ENCODE measurements at regions not wholly inside any gene's neighbourhood (a gene's known extent, or its start where the extent isn't known, plus 50 kb on each side); places are given as distances from the start of the nearest gene placed in this dataset.

- POLR2A ChIA-PET, result interaction anchor here (1.6 kb wide), 1 partner anchor 145 kb away, joined by 11 read pairs; the partner anchor contains the start of gene RASA1
- H3K4me3 ChIP-seq, result no peak overlapping the region
These were observed 145.3 kb upstream of the RASA1 start for GRCh38 chr5:87122151-87122977.

DNA sequence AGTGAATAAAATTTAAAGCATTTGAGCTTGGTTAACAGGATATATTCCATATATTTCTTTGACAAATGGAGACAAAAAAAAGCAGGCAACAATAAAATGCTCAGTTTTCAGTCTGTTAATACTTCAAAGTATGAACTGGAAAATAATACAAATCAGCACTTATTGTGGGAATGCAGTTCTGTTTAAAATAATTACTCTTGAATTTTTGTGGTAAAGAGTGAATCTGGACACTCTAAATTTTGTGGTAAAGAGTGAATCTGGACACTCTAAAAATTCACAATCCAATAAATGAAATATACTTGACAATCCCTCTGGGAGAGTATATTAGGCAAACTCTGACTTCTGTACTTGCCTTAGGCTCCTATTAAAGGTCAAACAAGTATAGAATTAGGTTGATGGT lies 141.9 kb upstream of the RASA1 start:
- Histone ChIP-seq H3K9me3 (no peaks in the 10 kb centered on the region), H3K4me1 (peaks cover 15% of the 10 kb centered on the region; the same call in 2 of the 3 replicates), H3K4me3 (no peak overlapping the region), H3K27ac (no peak overlapping the region), H3K4me2 (no peak overlapping the region)
- DNase-seq (ENCODE audit: low read depth in 1 of 2, low spot score in 1 of 2) (no peak), FAIRE-seq (no peak), ATAC-seq (no peak)
- ChIA-PET CTCF (interaction anchor here (1.0 kb wide), 1 partner anchor 143 kb away, joined by 4 read pairs; no protein-coding TSS in a partner anchor), POLR2A (no interaction called here)
- peak; percentile 3 for TF ChIP-seq MAFK (IDR thresholded peaks at IDR 0.05; ENCODE audit: partially characterized antibody)
- no peak for TF ChIP-seq ZSCAN20 (CRISPR knock-in tag; IDR thresholded peaks at IDR 0.05)

More at GRCh38 chr5:87122151-87122977, 145.3 kb upstream of the RASA1 start:
- H3K9me3 ChIP-seq, result no peaks in the 10 kb centered on the region
- H3K4me2 ChIP-seq, result peak overlapping the region; percentile 57; the same call in 1 of the 3 replicates
- peak overlapping the region; percentile 55 to 79; a peak in 5 of 6 replicates for H3K27ac ChIP-seq
- peak in 1 of 2 experiments; percentile 34; a peak in 2 of 6 replicates for ATAC-seq
- H3K4me1 ChIP-seq, result peaks cover 23% of the 10 kb centered on the region; the same call in 2 of the 3 replicates
- no peak for TF ChIP-seq RFX5 (IDR thresholded peaks at IDR 0.05)
- no peak for TF ChIP-seq FOXS1 (CRISPR knock-in tag; IDR thresholded peaks at IDR 0.05)
- TF ChIP-seq FOSL2 (IDR thresholded peaks at IDR 0.05), result no peak
- TF ChIP-seq FOSL2 (CRISPR knock-in tag; IDR thresholded peaks at IDR 0.05), result no peak
- no peak for TF ChIP-seq MAX (IDR thresholded peaks at IDR 0.05)
- no peak for TF ChIP-seq JUN (IDR thresholded peaks at IDR 0.05)
- TF ChIP-seq MAFK (IDR thresholded peaks at IDR 0.05; ENCODE audit: partially characterized antibody), result no peak
- TF ChIP-seq HOXB13 (CRISPR knock-in tag; IDR thresholded peaks at IDR 0.05; ENCODE audit: low read depth), result no peak
- TF ChIP-seq TP53 (CRISPR knock-in tag; IDR thresholded peaks at IDR 0.05), result no peak
- no peak for TF ChIP-seq ESRRA (IDR thresholded peaks at IDR 0.05; ENCODE audit: borderline replicate concordance, low read length)
- TF ChIP-seq POLR2A (IDR thresholded peaks at IDR 0.05; ENCODE audit: low read length), result no peak
- no peak for TF ChIP-seq FOSB (CRISPR knock-in tag; IDR thresholded peaks at IDR 0.05)
- TF ChIP-seq ZC3H11A (IDR thresholded peaks at IDR 0.05), result no peak
- TF ChIP-seq NFE2L2 (conservative IDR thresholded peaks at IDR 0.05; ENCODE audit: low read length), result no peak
- no peak for TF ChIP-seq HES2 (IDR thresholded peaks at IDR 0.05)
- TF ChIP-seq SMC3 (IDR thresholded peaks at IDR 0.05), result no peak
- TF ChIP-seq EHMT2 (IDR thresholded peaks at IDR 0.05; ENCODE audit: low read depth), result no peak
- no peak for TF ChIP-seq HOXA7 (CRISPR knock-in tag; IDR thresholded peaks at IDR 0.05)
- no peak for TF ChIP-seq CTCF (IDR thresholded peaks at IDR 0.05)
- 62% methylated on average over 4 of the region's 4 CpGs for WGBS (ENCODE audit: missing lambda C conversion rate)
- FAIRE-seq, result peak; percentile 59
- no peak for DNase-seq (ENCODE audit: low read depth in 1 of 2, low spot score in 1 of 2)
- CTCF ChIA-PET, result interaction anchor here (0.7 to 1.0 kb wide), 2 partner anchors 10 to 16 kb away, joined by 3 to 6 read pairs; no protein-coding TSS in a partner anchor

DNA sequence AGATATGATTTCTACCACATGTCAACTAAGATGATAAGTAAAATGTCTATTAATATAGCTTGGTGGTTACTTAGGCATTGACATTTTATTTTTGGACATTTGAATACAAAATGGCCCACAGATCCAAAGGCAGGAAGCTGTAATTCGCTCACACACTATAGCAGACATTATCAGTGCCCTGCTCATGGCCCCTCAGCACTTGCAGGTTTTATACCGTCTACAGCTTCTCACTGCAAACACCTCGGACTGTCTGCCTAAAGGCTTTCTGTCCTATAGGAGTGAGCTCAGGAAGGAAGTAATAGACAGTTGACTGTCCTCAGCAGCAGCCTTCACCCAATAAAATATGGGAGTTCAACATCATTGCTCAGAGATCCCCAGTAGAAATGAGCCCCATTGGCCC lies 140.8 kb upstream of the RASA1 start:
- ChIA-PET CTCF (no interaction called here), POLR2A (no interaction called here)
- no peak for TF ChIP-seq SREBF2 (IDR thresholded peaks at IDR 0.05)
- no peak for TF ChIP-seq TFCP2L1 (CRISPR knock-in tag; IDR thresholded peaks at IDR 0.05)
- TF ChIP-seq NPAS2 (CRISPR knock-in tag; IDR thresholded peaks at IDR 0.05; ENCODE audit: borderline replicate concordance), result no peak
- no peak for TF ChIP-seq HOXB5 (CRISPR knock-in tag; IDR thresholded peaks at IDR 0.05)
- no peak for TF ChIP-seq FOXS1 (CRISPR knock-in tag; IDR thresholded peaks at IDR 0.05)
- no peak for TF ChIP-seq ZSCAN20 (CRISPR knock-in tag; IDR thresholded peaks at IDR 0.05)
- FAIRE-seq, result no peak
- H3K27ac ChIP-seq, result no peak overlapping the region
- no peak for ATAC-seq
- no peak for DNase-seq (ENCODE audit: low read depth in 1 of 2, low spot score in 1 of 2)
- 69% methylated on average over 3 of the region's 3 CpGs for WGBS (ENCODE audit: missing lambda C conversion rate)
- no peak overlapping the region for H3K4me2 ChIP-seq
- H3K9me3 ChIP-seq, result no peaks in the 10 kb centered on the region
- no peak overlapping the region for H3K4me3 ChIP-seq
- H3K4me1 ChIP-seq, result peaks cover 5% of the 10 kb centered on the region; the same call in 2 of the 3 replicates
